ENCODE measurements at regions not wholly inside any gene's neighbourhood (a gene's known extent, or its start where the extent isn't known, plus 50 kb on each side); places are given as distances from the start of the nearest gene placed in this dataset.

DNA sequence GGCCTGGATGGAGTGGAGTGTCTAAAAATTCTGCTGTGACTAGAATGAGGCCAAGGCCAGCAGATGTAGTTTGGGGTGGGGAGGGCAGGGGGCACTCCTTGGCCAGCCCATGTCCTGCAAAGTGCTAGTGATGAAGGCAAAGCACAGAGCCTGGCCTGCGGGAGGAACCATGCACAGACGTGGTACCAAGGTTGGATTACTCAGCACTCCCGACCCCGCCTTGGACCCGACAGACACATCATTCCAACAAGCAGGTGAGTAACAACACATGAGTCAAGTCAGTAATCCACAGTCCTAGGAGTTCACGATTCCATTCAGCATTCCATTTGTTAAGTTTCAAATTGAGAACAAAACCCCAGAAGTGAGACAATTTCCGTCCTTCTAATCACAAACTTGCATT lies 317.3 kb downstream of the TCERG1L start:
- H3K36me3 ChIP-seq: no peaks in the 10 kb centered on the region
- 86 to 92% methylated on average over 7 of the region's 7 CpGs for WGBS, 2 donors
- no peak for DNase-seq (ENCODE audit: low spot score in 2 of 2)
- no peak overlapping the region for H3K4me3 ChIP-seq
- no peak overlapping the region for H3K27ac ChIP-seq
- H3K27me3 ChIP-seq: no peaks in the 10 kb centered on the region
- H3K4me1 ChIP-seq: no peaks in the 10 kb centered on the region
- no peak for TF ChIP-seq EP300 (IDR thresholded peaks at IDR 0.05)
- TF ChIP-seq POLR2A (IDR thresholded peaks at IDR 0.05): no peak
- TF ChIP-seq, protein P1, sequence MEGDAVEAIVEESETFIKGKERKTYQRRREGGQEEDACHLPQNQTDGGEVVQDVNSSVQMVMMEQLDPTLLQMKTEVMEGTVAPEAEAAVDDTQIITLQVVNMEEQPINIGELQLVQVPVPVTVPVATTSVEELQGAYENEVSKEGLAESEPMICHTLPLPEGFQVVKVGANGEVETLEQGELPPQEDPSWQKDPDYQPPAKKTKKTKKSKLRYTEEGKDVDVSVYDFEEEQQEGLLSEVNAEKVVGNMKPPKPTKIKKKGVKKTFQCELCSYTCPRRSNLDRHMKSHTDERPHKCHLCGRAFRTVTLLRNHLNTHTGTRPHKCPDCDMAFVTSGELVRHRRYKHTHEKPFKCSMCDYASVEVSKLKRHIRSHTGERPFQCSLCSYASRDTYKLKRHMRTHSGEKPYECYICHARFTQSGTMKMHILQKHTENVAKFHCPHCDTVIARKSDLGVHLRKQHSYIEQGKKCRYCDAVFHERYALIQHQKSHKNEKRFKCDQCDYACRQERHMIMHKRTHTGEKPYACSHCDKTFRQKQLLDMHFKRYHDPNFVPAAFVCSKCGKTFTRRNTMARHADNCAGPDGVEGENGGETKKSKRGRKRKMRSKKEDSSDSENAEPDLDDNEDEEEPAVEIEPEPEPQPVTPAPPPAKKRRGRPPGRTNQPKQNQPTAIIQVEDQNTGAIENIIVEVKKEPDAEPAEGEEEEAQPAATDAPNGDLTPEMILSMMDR (IDR thresholded peaks at IDR 0.05): no peak
- H3K9me3 ChIP-seq: no peaks in the 10 kb centered on the region

DNA sequence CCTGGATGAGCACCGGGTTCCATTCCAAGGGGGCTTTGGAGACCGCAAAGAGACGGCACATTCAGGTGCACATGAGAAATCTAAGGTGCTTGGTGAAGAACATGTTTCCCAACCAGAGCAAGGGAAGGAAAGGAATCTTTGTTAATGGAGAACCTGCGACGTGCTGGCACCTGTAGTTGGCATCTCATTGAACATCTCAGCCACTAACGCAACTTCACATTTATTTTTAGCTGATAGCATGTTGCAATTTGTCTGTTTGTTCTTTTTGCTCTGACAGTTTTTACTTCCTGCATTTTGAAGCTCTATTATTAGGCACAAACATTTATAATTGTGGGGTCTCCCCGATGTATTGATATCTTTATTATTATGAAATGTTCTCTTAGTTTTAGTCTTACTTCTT lies 316.7 kb downstream of the TCERG1L start:
- 88 to 94% methylated on average over 7 of the region's 7 CpGs for WGBS, 2 donors
- H3K9me3 ChIP-seq: no peaks in the 10 kb centered on the region
- no peaks in the 10 kb centered on the region for H3K4me1 ChIP-seq
- H3K27ac ChIP-seq: no peak overlapping the region
- no peak overlapping the region for H3K4me3 ChIP-seq
- no peaks in the 10 kb centered on the region for H3K36me3 ChIP-seq
- TF ChIP-seq, protein P1 (IDR thresholded peaks at IDR 0.05): no peak
- TF ChIP-seq POLR2A (IDR thresholded peaks at IDR 0.05) (no peak), EP300 (IDR thresholded peaks at IDR 0.05) (no peak)
- H3K27me3 ChIP-seq: no peaks in the 10 kb centered on the region
- DNase-seq (ENCODE audit: low spot score in 2 of 2): no peak

DNA sequence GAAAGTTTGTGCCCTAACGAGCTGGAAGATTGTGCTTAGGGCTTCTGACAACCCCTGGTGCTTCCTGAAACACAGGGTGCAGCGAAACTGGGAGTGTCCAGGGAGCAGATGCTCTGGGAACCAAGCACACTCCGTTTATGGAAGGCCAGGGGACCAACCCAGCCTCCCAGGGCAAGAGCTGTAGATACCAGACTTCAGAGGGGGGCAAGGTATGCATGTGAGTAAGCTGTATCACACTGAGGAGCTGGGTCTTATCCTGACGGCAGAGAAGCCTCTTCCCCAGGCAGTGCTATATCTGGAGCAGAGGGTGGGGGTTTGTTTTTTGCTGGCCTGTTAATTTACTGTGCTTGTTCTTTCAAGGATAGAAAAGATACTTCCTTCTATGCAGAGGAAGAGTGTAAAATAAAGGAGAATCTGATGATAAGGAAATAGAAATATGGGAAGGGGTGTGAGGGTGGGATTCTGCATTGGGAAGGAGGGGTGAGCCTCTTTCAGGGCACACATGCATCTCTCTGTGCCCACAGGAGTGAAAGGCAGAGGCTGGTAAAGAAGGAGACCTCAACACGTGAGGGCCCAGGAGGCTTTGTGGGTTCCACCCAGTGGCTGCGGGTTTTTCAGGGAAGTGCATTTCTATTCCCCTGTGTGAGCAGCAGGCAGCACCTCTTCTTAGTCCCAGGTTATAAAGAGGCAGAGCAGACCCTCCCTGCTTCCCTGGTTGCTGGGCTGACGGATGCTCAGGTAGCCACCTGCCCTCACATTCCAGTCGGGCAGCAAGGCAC lies 314.1 kb downstream of the TCERG1L start:
- Histone ChIP-seq H3K27me3 (no peaks in the 10 kb centered on the region), H3K27ac (no peak overlapping the region), H3K4me3 (no peak overlapping the region), H3K9me3 (no peaks in the 10 kb centered on the region), H3K36me3 (no peaks in the 10 kb centered on the region), H3K4me1 (no peaks in the 10 kb centered on the region)
- no peak for TF ChIP-seq EP300 (IDR thresholded peaks at IDR 0.05)
- TF ChIP-seq, protein P1 (IDR thresholded peaks at IDR 0.05): no peak
- TF ChIP-seq POLR2A (IDR thresholded peaks at IDR 0.05): no peak
- WGBS, 2 donors: 58 to 65% methylated on average over 8 of the region's 8 CpGs
- DNase-seq (ENCODE audit: low spot score in 2 of 2): no peak

DNA sequence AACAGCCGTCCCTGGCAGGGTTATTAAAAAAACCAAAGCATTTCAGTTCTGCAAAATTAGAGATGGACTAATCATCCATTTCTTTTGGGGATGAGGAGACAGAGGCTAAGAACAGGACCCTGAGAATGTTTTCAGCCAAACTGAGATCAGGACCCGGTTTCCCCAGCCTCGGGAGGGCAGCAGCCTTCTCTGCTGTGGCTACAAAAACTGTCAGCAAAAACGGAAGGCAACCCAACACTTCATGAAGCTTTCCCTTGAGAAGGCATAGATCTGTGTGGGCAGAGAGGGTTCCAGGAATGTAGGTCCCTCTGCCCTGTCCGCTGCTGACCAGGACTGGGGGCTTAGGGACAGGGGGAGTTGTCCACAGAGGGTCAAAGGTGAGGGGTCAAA lies 313.5 kb downstream of the TCERG1L start:
- Histone ChIP-seq H3K36me3 (no peaks in the 10 kb centered on the region), H3K27ac (no peak overlapping the region), H3K4me3 (no peak overlapping the region), H3K9me3 (no peaks in the 10 kb centered on the region), H3K4me1 (no peaks in the 10 kb centered on the region), H3K27me3 (no peaks in the 10 kb centered on the region)
- TF ChIP-seq, protein P1 (IDR thresholded peaks at IDR 0.05): no peak
- TF ChIP-seq POLR2A (IDR thresholded peaks at IDR 0.05): no peak
- no peak for TF ChIP-seq EP300 (IDR thresholded peaks at IDR 0.05)
- WGBS, 2 donors: 62 to 73% methylated on average over 5 of the region's 5 CpGs
- DNase-seq (ENCODE audit: low spot score in 2 of 2): no peak

DNA sequence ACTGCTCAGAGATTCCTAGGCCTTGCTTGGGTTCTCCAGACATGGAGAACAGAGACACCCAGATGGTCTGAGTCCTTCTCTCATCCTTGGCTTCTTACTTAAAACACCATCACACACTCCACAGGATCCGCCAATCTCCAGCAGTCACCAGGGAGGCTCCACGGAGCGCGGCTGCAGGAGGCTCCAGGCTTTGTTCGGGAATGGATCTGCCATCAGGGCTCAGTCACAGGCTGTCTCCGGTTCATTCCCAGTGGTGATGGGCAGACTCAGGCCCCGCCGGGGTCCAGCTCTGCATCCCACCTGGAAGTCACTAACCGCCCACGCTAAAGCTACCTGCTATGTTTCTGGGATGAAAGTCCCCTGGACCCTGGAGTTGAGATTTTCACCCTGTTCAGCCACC lies 312.9 kb downstream of the TCERG1L start:
- Histone ChIP-seq H3K27me3 (no peaks in the 10 kb centered on the region), H3K4me3 (no peak overlapping the region), H3K27ac (no peak overlapping the region), H3K4me1 (no peaks in the 10 kb centered on the region), H3K9me3 (no peaks in the 10 kb centered on the region), H3K36me3 (no peaks in the 10 kb centered on the region)
- TF ChIP-seq, protein P1 (IDR thresholded peaks at IDR 0.05): no peak
- TF ChIP-seq EP300 (IDR thresholded peaks at IDR 0.05): no peak
- no peak for DNase-seq (ENCODE audit: low spot score in 2 of 2)
- WGBS, 2 donors: 91 to 97% methylated on average over 8 to 10 of the region's 10 CpGs
